ENCODE measurements at regions not wholly inside any gene's neighbourhood (a gene's known extent, or its start where the extent isn't known, plus 50 kb on each side); places are given as distances from the start of the nearest gene placed in this dataset.

GRCh38 chrX:36436361-36436760, 516.8 kb downstream of the CFAP47 start:
- Mint-ChIP-seq H3K27me3 (ENCODE audit: insufficient read depth) (no peaks in the 10 kb centered on the region), H3K4me1 (no peaks in the 10 kb centered on the region), H3K36me3 (ENCODE audit: low read depth) (no peaks in the 10 kb centered on the region), H3K9me3 (peaks cover 56% of the 10 kb centered on the region), H3K4me3 (no peak overlapping the region), H3K27ac (no peak overlapping the region)
- WGBS, 2 experiments (ENCODE audit: insufficient coverage in 1 of 2, insufficient read length in 1 of 2) = 91% methylated on average over 3 of the region's 3 CpGs; no CpG with 5 or more reads in 1 of the 2 experiments
- no peak overlapping the region for H3K27ac ChIP-seq (ENCODE audit: low read depth, low read length)
- H3K4me1 ChIP-seq (ENCODE audit: control insufficient read depth, insufficient read depth, low read length) = no peaks in the 10 kb centered on the region
- no peak for TF ChIP-seq CTCF (conservative IDR thresholded peaks at IDR 0.05)
- no peak overlapping the region for H3K9ac ChIP-seq (ENCODE audit: extremely low read depth, low read length, poor library complexity, severe bottlenecking)
- no peaks in the 10 kb centered on the region for H3K9me3 ChIP-seq (ENCODE audit: control insufficient read depth, low read length)
- H3K36me3 ChIP-seq (ENCODE audit: control insufficient read depth, insufficient read depth, low read length) = no peaks in the 10 kb centered on the region
- no peak for DNase-seq
- H3K27me3 ChIP-seq (ENCODE audit: control insufficient read depth, insufficient read depth, low read length, poor library complexity, severe bottlenecking) = no peaks in the 10 kb centered on the region
- H3K4me3 ChIP-seq (ENCODE audit: low read length) = no peak overlapping the region

- no peaks in the 10 kb centered on the region for H3K36me3 ChIP-seq (ENCODE audit: control insufficient read depth, insufficient read depth, low read length)
- H3K36me3 Mint-ChIP-seq (ENCODE audit: low read depth) = no peaks in the 10 kb centered on the region
- H3K9ac ChIP-seq (ENCODE audit: extremely low read depth, low read length, poor library complexity, severe bottlenecking) = no peak overlapping the region
- no peak overlapping the region for H3K4me3 ChIP-seq (ENCODE audit: low read length)
- H3K27me3 Mint-ChIP-seq (ENCODE audit: insufficient read depth) = no peaks in the 10 kb centered on the region
- H3K9me3 Mint-ChIP-seq = peaks cover 49% of the 10 kb centered on the region
- no peak overlapping the region for H3K4me3 Mint-ChIP-seq
- H3K4me1 Mint-ChIP-seq = no peaks in the 10 kb centered on the region
- 92% methylated on average over 3 of the region's 3 CpGs; no CpG with 5 or more reads in 1 of the 2 experiments for WGBS, 2 experiments (ENCODE audit: insufficient coverage in 1 of 2, insufficient read length in 1 of 2)
- TF ChIP-seq CTCF (conservative IDR thresholded peaks at IDR 0.05) = no peak
- no peaks in the 10 kb centered on the region for H3K9me3 ChIP-seq (ENCODE audit: control insufficient read depth, low read length)
- H3K27ac ChIP-seq (ENCODE audit: low read depth, low read length) = no peak overlapping the region
- H3K27me3 ChIP-seq (ENCODE audit: control insufficient read depth, insufficient read depth, low read length, poor library complexity, severe bottlenecking) = no peaks in the 10 kb centered on the region
- no peaks in the 10 kb centered on the region for H3K4me1 ChIP-seq (ENCODE audit: control insufficient read depth, insufficient read depth, low read length)
- DNase-seq = no peak
- H3K27ac Mint-ChIP-seq = no peak overlapping the region
Observed at GRCh38 chrX:36443007-36443406, 523.5 kb downstream of the CFAP47 start.

- no CpG with 5 or more reads among the region's 1 CpG for WGBS, 2 experiments (ENCODE audit: insufficient coverage in 1 of 2, insufficient read length in 1 of 2)
- H3K9me3 ChIP-seq (ENCODE audit: control insufficient read depth, low read length) = no peaks in the 10 kb centered on the region
Observed at GRCh38 chrX:36445566-36445965, 526.0 kb downstream of the CFAP47 start.

More at GRCh38 chrX:36445566-36445965, 526.0 kb downstream of the CFAP47 start:
- Histone ChIP-seq H3K4me3 (ENCODE audit: low read length) (no peak overlapping the region), H3K9ac (ENCODE audit: extremely low read depth, low read length, poor library complexity, severe bottlenecking) (no peak overlapping the region), H3K27me3 (ENCODE audit: control insufficient read depth, insufficient read depth, low read length, poor library complexity, severe bottlenecking) (no peaks in the 10 kb centered on the region), H3K36me3 (ENCODE audit: control insufficient read depth, insufficient read depth, low read length) (no peaks in the 10 kb centered on the region), H3K27ac (ENCODE audit: low read depth, low read length) (no peak overlapping the region), H3K4me1 (ENCODE audit: control insufficient read depth, insufficient read depth, low read length) (no peaks in the 10 kb centered on the region)
- no peak for TF ChIP-seq CTCF (conservative IDR thresholded peaks at IDR 0.05)
- H3K27me3 Mint-ChIP-seq (ENCODE audit: insufficient read depth) = no peaks in the 10 kb centered on the region
- no peak for DNase-seq
- peaks cover 51% of the 10 kb centered on the region for H3K9me3 Mint-ChIP-seq
- H3K36me3 Mint-ChIP-seq (ENCODE audit: low read depth) = no peaks in the 10 kb centered on the region
- H3K4me3 Mint-ChIP-seq = no peak overlapping the region
- H3K27ac Mint-ChIP-seq = no peak overlapping the region
- H3K4me1 Mint-ChIP-seq = no peaks in the 10 kb centered on the region

Measured in endodermal cell (in vitro differentiated cells).